Stomach (tissue), 4 donors: ENCODE measurements at regions not wholly inside any gene's neighbourhood (a gene's known extent, or its start where the extent isn't known, plus 50 kb on each side); places are given as distances from the start of the nearest gene placed in this dataset.

Experiments used
- POLR2AphosphoS5 ChIP-seq, 3 donors: sonication (generic); formaldehyde crosslinking; IDR thresholded peaks; one replicate each; pipeline ENCODE4 v1.6.1; 2016; ENCODE audit warnings: antibody characterized with exemption in 3 of 3
- TF ChIP-seq, protein P1 (sequence below), 7 experiments: fragments of 450-650 bp in 4 of 7; fragments of 200-600 bp in 3 of 7; sonication (generic) in 3 of 7; IDR thresholded peaks; one replicate each; pipeline ENCODE4 v1.5.1; 2016 to 2019; ENCODE audit warnings: antibody characterized with exemption in 7 of 7, control low read depth in 2 of 7, mild to moderate bottlenecking in 1 of 7

DNA sequence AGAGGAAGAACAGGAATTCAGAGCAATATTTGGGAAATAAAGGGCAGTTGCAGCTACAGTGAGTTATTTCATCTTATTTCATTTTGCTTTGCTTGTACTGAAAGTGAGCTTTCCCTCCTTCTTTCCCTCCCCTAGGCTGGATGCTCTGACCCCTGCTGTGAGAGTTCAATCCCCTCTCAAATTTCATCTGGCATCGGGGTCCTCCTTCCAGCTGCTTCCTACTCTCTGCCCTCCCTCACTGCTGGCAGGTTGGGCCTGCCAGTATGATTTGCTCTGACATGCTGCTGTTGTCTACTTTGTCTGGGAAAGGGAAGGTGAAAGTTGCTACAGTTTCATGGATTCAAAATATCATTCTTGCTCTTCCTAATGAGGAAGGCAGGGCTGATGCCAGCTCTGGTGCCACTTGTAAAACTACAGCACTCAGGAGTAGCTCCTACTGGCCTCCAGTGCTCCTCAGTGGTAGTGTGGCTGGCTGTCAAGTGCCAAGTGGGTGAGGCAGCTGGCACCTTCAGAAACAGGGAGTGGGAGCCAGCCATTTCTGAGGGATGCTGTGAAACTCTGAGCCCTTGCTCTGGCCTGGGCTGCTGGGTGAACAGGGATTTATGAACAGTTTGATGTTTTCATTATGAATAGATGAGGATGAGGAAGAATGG lies 408.6 kb downstream of the HAPSTR1 start:
- TF ChIP-seq, protein P1, sequence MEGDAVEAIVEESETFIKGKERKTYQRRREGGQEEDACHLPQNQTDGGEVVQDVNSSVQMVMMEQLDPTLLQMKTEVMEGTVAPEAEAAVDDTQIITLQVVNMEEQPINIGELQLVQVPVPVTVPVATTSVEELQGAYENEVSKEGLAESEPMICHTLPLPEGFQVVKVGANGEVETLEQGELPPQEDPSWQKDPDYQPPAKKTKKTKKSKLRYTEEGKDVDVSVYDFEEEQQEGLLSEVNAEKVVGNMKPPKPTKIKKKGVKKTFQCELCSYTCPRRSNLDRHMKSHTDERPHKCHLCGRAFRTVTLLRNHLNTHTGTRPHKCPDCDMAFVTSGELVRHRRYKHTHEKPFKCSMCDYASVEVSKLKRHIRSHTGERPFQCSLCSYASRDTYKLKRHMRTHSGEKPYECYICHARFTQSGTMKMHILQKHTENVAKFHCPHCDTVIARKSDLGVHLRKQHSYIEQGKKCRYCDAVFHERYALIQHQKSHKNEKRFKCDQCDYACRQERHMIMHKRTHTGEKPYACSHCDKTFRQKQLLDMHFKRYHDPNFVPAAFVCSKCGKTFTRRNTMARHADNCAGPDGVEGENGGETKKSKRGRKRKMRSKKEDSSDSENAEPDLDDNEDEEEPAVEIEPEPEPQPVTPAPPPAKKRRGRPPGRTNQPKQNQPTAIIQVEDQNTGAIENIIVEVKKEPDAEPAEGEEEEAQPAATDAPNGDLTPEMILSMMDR (IDR thresholded peaks at IDR 0.05) = no peak
- TF ChIP-seq POLR2AphosphoS5 (IDR thresholded peaks at IDR 0.05) = no peak
